Right cardiac atrium (tissue), 5 donors: ENCODE measurements at regions not wholly inside any gene's neighbourhood (a gene's known extent, or its start where the extent isn't known, plus 50 kb on each side); places are given as distances from the start of the nearest gene placed in this dataset.

ENCODE experiments used
- ATAC-seq, 2 donors: fragments of 200-7000 bp; cut with Tn5 transposase; one replicate each; pipeline versions ENCODE4 v1.8.0 to v1.9.1; 2020; ENCODE audit warnings: moderate library complexity in 2 of 2, mild to moderate bottlenecking in 1 of 2
- DNase-seq, 3 donors: peaks; one replicate each; pipeline ENCODE4 v3.0.0-alpha.2; 2020
- H3K27ac ChIP-seq: one replicate; pipeline ENCODE4 v1.5.1; 2013; ENCODE audit warnings: mild to moderate bottlenecking, low read length, control low read depth, moderate library complexity
- H3K27me3 ChIP-seq: one replicate; pipeline ENCODE4 v1.6.1; 2013; ENCODE audit not compliant: control insufficient read depth, insufficient read depth
- H3K4me1 ChIP-seq: one replicate; pipeline ENCODE4 v1.6.1; 2013; ENCODE audit warnings: low read length; ENCODE audit not compliant: control insufficient read depth, insufficient read depth
- H3K4me3 ChIP-seq: one replicate; pipeline ENCODE4 v1.5.1; 2013; ENCODE audit warnings: low read length, control low read depth
- H3K9me3 ChIP-seq: one replicate; pipeline ENCODE4 v1.6.1; 2013; ENCODE audit warnings: low read length; ENCODE audit not compliant: control insufficient read depth
- WGBS: extraction: QIAGEN DNeasy Blood & Tissue Kit; methylation state at CpG from one replicate; pipeline ENCODE4 v1.1.7; 2013; 5-methylcytosine and 5-hydroxymethylcytosine counted together
- intact Hi-C, 4 donors: fragments of 100-400 bp; cut with DNase I; formaldehyde crosslinking; loops; one replicate each; pipeline versions ENCODE4 v1.11.0 to v1.14.0; 2022 to 2023
- donor health status: healthy with polysubstance abuse.
- donor health status: DM: no; HTN: yes; CAD: no.
- donor health status: DM: no; HTN: no; CAD: no.
- donor health status: DM: no; HTN: yes; CAD: no; lungs with severe emphysema.
- donor health status: DM: yes; HTN: yes; CAD: no.

DNA sequence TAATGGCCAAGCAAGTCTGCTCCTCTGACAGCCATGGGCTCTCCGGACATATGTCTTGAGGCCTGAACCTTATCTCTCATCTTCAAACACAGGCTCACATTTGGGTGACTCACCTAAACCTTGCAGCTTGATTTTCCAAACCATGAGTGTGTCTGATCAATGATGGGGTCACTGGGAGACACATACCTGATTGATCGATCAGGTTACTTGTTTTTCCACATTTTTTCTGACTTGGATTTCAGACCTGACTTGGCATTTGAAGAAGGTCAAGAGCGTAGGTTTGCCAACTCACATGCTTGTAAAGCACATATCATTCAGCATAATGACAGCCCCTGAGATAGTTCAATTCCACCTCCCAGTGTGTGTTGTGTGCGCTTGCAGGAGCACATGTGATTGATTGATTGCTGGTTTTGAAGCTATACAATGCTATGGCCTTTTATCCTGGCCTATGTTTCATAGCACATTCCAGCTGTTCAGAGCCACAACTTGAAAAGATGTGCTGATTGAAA lies 116.7 kb upstream of the KIRREL3 start:
- Histone ChIP-seq H3K27me3 (no peaks in the 10 kb centered on the region), H3K9me3 (no peaks in the 10 kb centered on the region), H3K4me1 (no peaks in the 10 kb centered on the region), H3K4me3 (no peak overlapping the region), H3K27ac (no peak overlapping the region)
- intact Hi-C loops: no loop called here
- no peak for ATAC-seq
- 36% methylated on average over 4 of the region's 4 CpGs for WGBS
- DNase-seq: no peak

DNA sequence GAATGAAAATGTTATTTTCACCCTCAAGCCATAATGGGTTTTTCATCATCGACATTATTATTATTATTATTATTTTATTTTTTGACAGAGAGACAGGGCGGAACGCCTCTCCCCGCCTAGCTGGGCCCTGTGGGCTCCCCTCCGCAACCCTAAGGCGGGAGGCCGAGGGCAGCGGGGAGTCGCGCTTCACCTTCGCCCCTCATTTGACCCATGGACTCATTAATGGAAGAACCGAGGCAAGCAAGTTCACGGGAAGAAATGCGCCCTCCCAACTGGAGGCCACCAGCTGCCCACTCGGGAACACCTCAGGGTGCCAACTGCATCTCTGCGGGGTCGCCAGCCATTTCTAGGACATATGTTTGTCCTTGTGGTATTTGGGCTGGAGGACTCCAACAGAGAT lies 115.3 kb upstream of the KIRREL3 start:
- ATAC-seq (no peak), DNase-seq (no peak)
- Histone ChIP-seq H3K9me3 (no peaks in the 10 kb centered on the region), H3K4me3 (no peak overlapping the region), H3K27ac (no peak overlapping the region), H3K27me3 (no peaks in the 10 kb centered on the region), H3K4me1 (no peaks in the 10 kb centered on the region)
- intact Hi-C loops: no loop called here
- WGBS: 94% methylated on average over 17 of the region's 17 CpGs

DNA sequence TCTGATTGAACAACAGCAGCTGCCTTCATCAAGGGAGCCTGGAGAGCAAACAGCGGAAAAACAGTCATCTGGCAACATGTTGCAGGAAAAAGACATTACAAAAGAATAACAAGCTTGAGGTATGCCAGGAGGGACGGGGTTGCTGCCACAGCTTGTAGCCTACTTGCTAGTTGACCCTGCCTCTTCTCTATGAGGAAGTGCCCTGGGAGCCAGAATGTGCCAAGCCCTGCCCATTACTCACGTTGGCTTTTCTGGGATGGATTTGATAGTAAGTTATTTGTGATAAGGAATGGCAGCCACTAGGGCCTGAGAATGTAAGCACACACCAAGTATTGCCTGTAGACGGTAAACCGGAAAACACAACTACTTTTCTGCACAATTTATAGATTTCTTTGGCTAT lies 113.5 kb upstream of the KIRREL3 start:
- Histone ChIP-seq H3K4me3 (no peak overlapping the region), H3K27me3 (no peaks in the 10 kb centered on the region), H3K9me3 (no peaks in the 10 kb centered on the region), H3K27ac (no peak overlapping the region), H3K4me1 (no peaks in the 10 kb centered on the region)
- ATAC-seq (no peak), DNase-seq (no peak)
- intact Hi-C loops: no loop called here
- 56% methylated on average over 5 of the region's 5 CpGs for WGBS

DNA sequence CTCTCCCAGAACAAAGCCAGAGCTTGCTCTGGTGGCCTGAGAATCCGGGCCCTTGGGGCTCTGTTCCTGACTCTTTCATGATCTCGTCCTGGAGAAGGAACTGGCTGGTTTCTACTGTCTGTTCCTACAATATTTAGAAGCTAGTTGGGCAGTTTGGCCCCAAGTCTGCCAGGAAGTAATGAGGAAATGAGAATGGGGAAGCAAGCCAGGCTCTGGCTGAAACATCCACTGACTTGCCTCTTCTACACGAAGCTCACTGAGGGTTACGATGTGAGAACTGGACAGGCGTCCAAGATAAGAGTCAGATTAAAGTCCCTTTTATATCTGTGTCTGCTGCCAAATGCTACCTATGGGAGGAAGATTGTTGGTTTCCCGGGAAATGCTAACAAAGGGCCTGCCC lies 110.0 kb upstream of the KIRREL3 start:
- Histone ChIP-seq H3K9me3 (no peaks in the 10 kb centered on the region), H3K4me3 (no peak overlapping the region), H3K27ac (no peak overlapping the region), H3K4me1 (no peaks in the 10 kb centered on the region), H3K27me3 (no peaks in the 10 kb centered on the region)
- DNase-seq (no peak), ATAC-seq (no peak)
- intact Hi-C loops: no loop called here
- 16% methylated on average over 6 of the region's 6 CpGs for WGBS

DNA sequence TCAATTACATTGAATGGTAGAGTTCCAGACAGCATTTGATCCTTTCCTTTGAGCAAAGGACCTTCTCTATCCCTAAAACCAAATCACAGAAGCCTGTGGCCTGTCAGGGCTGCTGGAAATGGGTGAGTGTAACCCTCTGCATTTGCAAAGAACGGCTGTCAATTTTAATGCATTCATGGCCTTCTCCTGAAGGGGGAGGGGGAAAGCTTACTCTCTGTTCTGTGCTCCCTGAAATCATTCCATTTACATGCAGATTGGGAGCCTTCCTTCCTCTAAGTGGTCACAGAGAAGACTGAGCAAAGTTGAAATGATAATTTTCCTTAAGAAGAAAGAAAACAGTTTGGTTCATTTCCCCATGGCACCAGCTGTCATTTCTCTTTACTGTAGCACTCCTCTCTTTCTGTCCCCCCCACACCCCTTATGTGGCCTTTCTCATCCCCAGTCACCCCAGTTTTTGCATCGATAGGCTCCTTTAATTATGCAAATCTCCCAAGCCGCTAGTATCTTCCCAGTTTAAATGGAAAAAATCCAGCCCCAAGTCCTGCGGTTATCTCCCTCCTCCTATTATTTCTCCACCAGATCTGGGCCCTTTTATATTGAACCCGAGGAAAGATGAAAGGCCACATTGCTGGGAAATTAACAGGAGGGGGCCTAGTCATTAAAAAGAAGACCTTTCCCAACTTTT lies 109.4 kb upstream of the KIRREL3 start:
- intact Hi-C loops: no loop called here
- 32% methylated on average over 5 of the region's 5 CpGs for WGBS
- ATAC-seq: no peak

DNA sequence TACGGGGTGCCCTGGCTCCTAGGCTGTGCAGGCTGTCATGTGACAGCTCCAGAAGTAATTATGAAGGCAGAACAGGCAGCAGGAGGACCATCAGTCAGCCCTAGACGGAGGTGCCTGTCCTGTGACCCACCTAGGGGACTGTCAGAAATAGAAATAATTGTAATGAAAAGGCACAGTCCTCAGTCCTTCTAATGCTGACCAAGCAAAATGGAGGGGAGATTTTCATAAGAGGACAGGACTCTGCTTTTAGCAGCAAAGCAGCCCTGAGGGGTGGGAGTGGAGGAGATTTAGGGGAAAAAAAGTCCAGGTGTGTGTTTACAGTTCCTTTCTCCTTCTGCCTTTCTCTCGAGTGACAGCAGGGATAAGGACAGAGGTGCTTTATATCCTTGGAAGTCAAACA lies 108.3 kb upstream of the KIRREL3 start:
- 71% methylated on average over 3 of the region's 3 CpGs for WGBS
- ATAC-seq: no peak
- H3K4me3 ChIP-seq: no peak overlapping the region

More for the DNA sequence above, 109.4 kb upstream of the KIRREL3 start:
- Histone ChIP-seq H3K4me3 (no peak overlapping the region), H3K9me3 (no peaks in the 10 kb centered on the region), H3K4me1 (no peaks in the 10 kb centered on the region), H3K27me3 (no peaks in the 10 kb centered on the region), H3K27ac (no peak overlapping the region)
- no peak for DNase-seq

DNA sequence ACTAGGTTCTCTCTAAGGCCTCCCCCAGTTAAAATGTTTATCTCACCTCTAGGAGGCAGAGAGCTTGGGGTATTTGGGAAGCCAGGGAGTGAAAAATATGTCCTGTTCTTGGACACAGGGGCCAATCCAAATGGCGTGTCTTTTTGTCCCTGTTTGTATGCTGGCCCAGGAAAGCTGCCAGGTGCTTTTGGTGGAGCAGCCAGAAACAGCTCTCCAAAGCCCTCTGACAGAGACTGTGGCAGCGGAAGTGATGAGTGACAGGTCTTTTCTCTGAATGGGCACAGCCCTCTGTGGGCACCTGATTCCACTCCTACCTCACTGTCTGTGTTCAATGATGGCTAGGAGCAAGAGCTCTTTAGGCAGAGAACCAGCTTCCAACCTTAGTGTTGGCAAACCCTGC lies 106.4 kb upstream of the KIRREL3 start:
- Histone ChIP-seq H3K27ac (no peak overlapping the region), H3K27me3 (no peaks in the 10 kb centered on the region), H3K4me3 (no peak overlapping the region), H3K4me1 (no peaks in the 10 kb centered on the region), H3K9me3 (no peaks in the 10 kb centered on the region)
- DNase-seq (peak in 1 of 3 donors; percentile 57), ATAC-seq (peak in 1 of 2 donors; percentile 49)
- WGBS: 63% methylated on average over 2 of the region's 2 CpGs
- intact Hi-C loops: no loop called here

More for the DNA sequence above, 108.3 kb upstream of the KIRREL3 start:
- no peak for DNase-seq
- H3K4me1 ChIP-seq: no peaks in the 10 kb centered on the region
- intact Hi-C loops: no loop called here
- H3K27ac ChIP-seq: no peak overlapping the region
- H3K9me3 ChIP-seq: no peaks in the 10 kb centered on the region
- no peaks in the 10 kb centered on the region for H3K27me3 ChIP-seq

DNA sequence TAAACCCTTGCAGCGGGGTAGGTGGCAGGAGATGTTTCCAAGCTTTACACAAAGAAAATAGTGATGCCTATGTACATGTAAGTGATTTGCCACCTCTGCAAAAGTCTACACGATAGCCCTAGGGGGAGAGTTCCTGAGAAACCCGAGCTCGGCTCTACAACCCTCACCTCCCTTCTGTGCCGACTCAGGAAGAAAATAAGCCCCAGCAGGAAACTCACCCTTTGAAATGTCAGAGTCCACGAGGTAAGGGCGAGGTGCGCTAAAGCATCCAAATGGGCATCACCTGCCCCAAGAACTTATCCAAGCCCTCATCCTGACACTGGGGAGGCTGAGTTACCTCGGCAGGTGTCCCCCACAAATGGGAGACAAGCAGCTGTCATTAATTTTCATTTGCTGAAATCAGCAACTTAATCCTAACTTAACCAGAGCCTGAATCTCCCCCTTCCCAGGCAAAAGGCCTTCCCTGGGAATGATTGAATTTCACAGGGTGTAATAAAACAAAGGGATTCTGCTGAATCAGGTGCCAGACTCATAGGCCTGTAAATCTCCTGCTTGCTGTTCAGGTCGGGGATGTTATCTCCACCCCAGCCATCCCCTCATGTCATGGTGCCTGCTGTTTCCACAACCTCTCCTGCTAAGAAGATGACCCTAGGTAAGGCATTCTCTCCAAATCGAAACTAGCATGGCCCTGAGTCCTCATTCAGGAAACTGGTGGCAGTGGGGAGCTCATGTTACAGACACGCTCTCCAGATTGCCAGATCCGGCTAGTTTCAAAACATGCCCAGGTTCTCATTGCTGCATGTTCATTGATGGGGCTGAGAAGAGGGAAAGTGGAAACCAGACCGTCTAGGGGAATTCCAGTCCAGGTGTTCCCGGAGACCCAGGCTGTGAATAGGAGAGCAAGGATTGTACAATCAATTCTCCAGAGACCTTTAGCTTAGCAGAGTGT lies 105.3 kb upstream of the KIRREL3 start:
- intact Hi-C loops: no loop called here
- no peak overlapping the region for H3K27ac ChIP-seq
- ATAC-seq: no peak
- H3K9me3 ChIP-seq: no peaks in the 10 kb centered on the region
- H3K27me3 ChIP-seq: no peaks in the 10 kb centered on the region
- DNase-seq: no peak
- 44% methylated on average over 15 of the region's 15 CpGs for WGBS
- H3K4me1 ChIP-seq: no peaks in the 10 kb centered on the region
- no peak overlapping the region for H3K4me3 ChIP-seq

DNA sequence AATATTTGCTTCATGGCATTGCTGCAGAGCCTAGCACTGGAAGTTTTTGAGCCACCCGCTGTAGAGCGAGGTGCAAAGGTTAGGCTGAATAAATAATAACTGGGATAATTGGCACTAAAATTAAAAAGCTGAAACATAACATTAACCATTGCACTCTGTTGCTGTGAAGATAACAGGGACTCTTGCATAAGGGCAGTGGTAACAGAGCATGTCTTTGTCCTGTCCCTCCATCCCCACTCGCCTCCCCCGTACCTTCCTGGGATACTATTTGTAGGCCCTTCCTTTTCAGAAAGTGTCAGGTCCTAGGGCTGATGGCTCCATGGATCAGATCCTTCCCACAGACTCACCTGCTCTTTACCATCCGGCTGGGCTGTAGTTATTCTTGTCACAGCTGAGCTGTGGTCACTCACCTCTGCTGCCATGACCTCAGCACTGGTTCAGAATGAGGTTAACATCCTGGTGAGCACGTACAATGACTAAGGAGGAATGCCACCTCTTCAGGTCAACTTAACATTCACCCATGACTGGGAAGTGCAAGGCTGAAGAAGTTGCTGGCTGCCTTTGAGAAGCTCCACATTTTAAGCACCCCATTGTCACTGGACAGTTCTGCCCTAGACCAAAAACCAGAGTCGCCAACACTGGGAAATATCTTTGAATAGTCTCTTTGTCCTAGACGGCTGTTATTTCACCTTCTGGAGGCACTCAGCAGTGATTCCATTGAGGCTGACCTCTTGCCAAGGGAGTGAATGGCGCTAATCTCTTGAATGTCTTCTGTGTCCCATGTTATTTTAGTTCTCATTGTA lies 103.2 kb upstream of the KIRREL3 start:
- WGBS: 74% methylated on average over 9 of the region's 9 CpGs
- DNase-seq: no peak
- Histone ChIP-seq H3K27me3 (no peaks in the 10 kb centered on the region), H3K27ac (no peak overlapping the region), H3K4me3 (no peak overlapping the region), H3K9me3 (no peaks in the 10 kb centered on the region), H3K4me1 (no peaks in the 10 kb centered on the region)
- intact Hi-C loops: no loop called here
- ATAC-seq: no peak

DNA sequence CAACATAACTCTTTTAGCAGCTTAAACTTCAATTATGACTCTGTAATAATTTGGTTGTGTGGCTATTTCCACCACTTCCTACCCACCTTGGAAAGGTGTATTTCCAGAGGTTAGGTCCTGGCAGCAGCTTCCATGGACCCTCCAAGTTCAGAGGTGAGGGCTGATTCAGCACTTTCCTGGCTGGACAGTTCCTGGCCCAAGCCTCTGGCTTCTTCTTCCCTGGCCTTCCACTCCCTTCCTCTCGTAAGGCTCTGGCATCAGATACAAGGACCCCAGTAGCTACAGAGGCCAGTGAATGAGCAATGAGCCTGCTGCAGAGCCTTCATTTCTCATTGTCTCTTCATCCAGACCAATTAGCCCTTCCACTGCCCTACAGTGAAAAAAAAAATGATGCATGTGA lies 98.1 kb upstream of the KIRREL3 start:
- intact Hi-C loops: no loop called here
- no peaks in the 10 kb centered on the region for H3K4me1 ChIP-seq
- no peaks in the 10 kb centered on the region for H3K27me3 ChIP-seq
- H3K27ac ChIP-seq: no peak overlapping the region
- WGBS: 3% methylated on average over 1 of the region's 1 CpG
- ATAC-seq (no peak), DNase-seq (no peak)
- no peak overlapping the region for H3K4me3 ChIP-seq
- no peaks in the 10 kb centered on the region for H3K9me3 ChIP-seq

DNA sequence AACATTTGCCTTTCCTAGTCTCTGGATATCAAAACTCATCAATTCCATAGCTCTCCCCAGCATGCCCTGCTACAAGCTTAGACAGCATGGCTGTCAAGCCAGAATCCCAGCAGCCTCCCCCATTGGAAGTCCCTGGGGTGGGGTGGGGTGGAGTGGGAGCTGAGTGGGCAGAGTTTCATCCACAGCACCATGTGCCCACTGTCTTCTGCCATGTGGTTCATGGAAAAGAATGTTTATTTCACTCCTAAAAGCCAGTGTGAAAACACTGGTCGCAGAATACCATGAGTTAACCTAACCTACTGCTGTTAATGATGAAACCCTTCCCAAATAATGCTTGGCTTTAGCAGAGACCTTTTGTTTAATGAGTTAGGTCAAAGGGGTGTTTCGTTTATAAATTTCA lies 80.2 kb upstream of the KIRREL3 start:
- DNase-seq (no peak), ATAC-seq (no peak)
- Histone ChIP-seq H3K9me3 (no peaks in the 10 kb centered on the region), H3K4me1 (no peaks in the 10 kb centered on the region), H3K4me3 (no peak overlapping the region), H3K27ac (no peak overlapping the region), H3K27me3 (no peaks in the 10 kb centered on the region)
- WGBS: 73% methylated on average over 2 of the region's 2 CpGs
- intact Hi-C loops: no loop called here
